ENCODE measurements at regions not wholly inside any gene's neighbourhood (a gene's known extent, or its start where the extent isn't known, plus 50 kb on each side); places are given as distances from the start of the nearest gene placed in this dataset.

DNA sequence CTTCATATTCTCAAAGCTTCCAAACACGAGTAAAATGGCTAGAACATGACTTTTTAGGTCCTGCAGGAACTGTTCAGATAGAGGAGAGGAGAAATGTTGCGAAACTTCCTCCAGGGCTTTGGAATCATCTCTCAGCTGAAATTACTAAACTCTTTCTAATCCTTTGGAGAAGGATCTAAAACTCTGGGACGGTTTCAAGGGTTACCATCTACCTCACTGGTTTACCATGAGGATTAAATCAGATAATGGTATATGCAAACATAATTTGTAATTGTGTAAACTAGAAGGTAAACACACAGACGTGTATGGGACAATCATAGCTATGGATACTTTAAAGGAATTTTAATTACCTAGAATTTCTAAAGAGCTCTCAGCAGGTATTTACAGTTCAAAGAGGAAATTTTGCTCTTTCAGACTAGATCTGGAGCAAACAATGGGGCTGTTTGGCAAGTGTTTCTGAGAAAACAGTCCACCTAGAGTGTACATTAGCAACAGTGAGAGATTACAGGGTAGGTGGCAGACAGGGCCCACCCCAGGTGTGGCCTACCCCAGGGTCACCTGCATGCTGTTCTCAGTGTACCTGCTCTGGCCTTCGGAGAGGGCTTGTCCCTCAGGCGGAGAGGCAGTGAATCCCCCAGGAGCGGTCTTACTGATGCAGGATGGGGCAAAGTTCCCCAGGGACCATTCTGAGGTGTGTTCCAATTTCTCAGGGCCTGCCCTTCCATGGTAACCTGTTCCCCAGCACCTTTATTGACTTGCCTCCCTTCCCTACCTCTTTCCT lies 124.7 kb upstream of the MAX start:
- TF ChIP-seq, protein P1, sequence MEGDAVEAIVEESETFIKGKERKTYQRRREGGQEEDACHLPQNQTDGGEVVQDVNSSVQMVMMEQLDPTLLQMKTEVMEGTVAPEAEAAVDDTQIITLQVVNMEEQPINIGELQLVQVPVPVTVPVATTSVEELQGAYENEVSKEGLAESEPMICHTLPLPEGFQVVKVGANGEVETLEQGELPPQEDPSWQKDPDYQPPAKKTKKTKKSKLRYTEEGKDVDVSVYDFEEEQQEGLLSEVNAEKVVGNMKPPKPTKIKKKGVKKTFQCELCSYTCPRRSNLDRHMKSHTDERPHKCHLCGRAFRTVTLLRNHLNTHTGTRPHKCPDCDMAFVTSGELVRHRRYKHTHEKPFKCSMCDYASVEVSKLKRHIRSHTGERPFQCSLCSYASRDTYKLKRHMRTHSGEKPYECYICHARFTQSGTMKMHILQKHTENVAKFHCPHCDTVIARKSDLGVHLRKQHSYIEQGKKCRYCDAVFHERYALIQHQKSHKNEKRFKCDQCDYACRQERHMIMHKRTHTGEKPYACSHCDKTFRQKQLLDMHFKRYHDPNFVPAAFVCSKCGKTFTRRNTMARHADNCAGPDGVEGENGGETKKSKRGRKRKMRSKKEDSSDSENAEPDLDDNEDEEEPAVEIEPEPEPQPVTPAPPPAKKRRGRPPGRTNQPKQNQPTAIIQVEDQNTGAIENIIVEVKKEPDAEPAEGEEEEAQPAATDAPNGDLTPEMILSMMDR (conservative IDR thresholded peaks at IDR 0.05; ENCODE audit: low read depth in 2 of 2), result no peak
- TF ChIP-seq EZH2 (IDR thresholded peaks at IDR 0.05; ENCODE audit: low read depth, unreplicated experiment), result no peak
- no peak for TF ChIP-seq POLR2AphosphoS5 (IDR thresholded peaks at IDR 0.05; ENCODE audit: low read depth)
- no peak for TF ChIP-seq NANOG (IDR thresholded peaks at IDR 0.05; ENCODE audit: borderline replicate concordance)
- TF ChIP-seq EZH2phosphoT487 (IDR thresholded peaks at IDR 0.05; ENCODE audit: unreplicated experiment), result no peak
- TF ChIP-seq, protein P2, sequence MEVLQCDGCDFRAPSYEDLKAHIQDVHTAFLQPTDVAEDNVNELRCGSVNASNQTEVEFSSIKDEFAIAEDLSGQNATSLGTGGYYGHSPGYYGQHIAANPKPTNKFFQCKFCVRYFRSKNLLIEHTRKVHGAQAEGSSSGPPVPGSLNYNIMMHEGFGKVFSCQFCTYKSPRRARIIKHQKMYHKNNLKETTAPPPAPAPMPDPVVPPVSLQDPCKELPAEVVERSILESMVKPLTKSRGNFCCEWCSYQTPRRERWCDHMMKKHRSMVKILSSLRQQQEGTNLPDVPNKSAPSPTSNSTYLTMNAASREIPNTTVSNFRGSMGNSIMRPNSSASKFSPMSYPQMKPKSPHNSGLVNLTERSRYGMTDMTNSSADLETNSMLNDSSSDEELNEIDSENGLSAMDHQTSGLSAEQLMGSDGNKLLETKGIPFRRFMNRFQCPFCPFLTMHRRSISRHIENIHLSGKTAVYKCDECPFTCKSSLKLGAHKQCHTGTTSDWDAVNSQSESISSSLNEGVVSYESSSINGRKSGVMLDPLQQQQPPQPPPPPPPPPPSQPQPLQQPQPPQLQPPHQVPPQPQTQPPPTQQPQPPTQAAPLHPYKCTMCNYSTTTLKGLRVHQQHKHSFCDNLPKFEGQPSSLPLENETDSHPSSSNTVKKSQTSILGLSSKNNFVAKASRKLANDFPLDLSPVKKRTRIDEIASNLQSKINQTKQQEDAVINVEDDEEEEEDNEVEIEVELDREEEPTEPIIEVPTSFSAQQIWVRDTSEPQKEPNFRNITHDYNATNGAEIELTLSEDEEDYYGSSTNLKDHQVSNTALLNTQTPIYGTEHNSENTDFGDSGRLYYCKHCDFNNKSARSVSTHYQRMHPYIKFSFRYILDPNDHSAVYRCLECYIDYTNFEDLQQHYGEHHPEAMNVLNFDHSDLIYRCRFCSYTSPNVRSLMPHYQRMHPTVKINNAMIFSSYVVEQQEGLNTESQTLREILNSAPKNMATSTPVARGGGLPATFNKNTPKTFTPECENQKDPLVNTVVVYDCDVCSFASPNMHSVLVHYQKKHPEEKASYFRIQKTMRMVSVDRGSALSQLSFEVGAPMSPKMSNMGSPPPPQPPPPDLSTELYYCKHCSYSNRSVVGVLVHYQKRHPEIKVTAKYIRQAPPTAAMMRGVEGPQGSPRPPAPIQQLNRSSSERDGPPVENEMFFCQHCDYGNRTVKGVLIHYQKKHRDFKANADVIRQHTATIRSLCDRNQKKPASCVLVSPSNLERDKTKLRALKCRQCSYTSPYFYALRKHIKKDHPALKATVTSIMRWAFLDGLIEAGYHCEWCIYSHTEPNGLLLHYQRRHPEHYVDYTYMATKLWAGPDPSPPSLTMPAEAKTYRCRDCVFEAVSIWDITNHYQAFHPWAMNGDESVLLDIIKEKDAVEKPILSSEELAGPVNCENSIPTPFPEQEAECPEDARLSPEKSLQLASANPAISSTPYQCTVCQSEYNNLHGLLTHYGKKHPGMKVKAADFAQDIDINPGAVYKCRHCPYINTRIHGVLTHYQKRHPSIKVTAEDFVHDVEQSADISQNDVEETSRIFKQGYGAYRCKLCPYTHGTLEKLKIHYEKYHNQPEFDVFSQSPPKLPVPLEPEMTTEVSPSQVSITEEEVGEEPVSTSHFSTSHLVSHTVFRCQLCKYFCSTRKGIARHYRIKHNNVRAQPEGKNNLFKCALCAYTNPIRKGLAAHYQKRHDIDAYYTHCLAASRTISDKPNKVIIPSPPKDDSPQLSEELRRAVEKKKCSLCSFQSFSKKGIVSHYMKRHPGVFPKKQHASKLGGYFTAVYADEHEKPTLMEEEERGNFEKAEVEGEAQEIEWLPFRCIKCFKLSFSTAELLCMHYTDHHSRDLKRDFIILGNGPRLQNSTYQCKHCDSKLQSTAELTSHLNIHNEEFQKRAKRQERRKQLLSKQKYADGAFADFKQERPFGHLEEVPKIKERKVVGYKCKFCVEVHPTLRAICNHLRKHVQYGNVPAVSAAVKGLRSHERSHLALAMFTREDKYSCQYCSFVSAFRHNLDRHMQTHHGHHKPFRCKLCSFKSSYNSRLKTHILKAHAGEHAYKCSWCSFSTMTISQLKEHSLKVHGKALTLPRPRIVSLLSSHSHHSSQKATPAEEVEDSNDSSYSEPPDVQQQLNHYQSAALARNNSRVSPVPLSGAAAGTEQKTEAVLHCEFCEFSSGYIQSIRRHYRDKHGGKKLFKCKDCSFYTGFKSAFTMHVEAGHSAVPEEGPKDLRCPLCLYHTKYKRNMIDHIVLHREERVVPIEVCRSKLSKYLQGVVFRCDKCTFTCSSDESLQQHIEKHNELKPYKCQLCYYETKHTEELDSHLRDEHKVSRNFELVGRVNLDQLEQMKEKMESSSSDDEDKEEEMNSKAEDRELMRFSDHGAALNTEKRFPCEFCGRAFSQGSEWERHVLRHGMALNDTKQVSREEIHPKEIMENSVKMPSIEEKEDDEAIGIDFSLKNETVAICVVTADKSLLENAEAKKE (CRISPR knock-in tag; IDR thresholded peaks at IDR 0.05), result no peak
- no peak for TF ChIP-seq JUNB (IDR thresholded peaks at IDR 0.05; ENCODE audit: unreplicated experiment)
- TF ChIP-seq ZNF331 (CRISPR knock-in tag; IDR thresholded peaks at IDR 0.05; ENCODE audit: low read depth), result no peak
- no peak for TF ChIP-seq CREB1 (CRISPR knock-in tag; IDR thresholded peaks at IDR 0.05; ENCODE audit: low read depth)
- no peak for TF ChIP-seq ZNF114 (CRISPR knock-in tag; IDR thresholded peaks at IDR 0.05)

All from GM23338 (cell line).